Hindlimb muscle (tissue), 1 donor: ENCODE measurements at regions not wholly inside any gene's neighbourhood (a gene's known extent, or its start where the extent isn't known, plus 50 kb on each side); places are given as distances from the start of the nearest gene placed in this dataset.
A peak's percentile ranks its signal among the peaks of the same experiment; 100 is the strongest.
"Not testable (repeated sequence)": the region's sequence is repeated elsewhere in the genome, so short reads cannot be mapped to it uniquely, and the experiment has no call there.

Experiments
- DNase-seq: peaks from one replicate; pipeline ENCODE4 v3.0.0-alpha.2; 2013

DNA sequence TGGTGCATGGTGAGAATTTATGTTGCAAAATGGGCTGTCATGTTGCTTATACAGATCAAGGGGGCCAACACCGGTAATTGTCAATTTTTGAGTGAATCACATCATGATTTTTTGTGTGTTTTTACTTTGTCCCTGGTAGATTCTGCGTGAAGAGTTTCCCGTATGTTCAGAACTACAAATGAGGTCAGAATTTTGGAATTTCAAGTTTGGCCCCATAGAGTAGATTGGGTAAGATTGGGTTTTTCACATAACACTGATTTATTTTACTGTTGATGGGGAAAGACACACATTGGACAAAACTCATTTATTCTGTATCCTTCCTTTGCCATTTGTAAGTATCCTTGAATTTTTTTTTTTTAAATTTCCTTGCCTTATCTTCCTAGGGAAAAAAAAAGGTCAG, 158.5 kb upstream of the MXRA5 start:
- DNase-seq, result no peak

DNA sequence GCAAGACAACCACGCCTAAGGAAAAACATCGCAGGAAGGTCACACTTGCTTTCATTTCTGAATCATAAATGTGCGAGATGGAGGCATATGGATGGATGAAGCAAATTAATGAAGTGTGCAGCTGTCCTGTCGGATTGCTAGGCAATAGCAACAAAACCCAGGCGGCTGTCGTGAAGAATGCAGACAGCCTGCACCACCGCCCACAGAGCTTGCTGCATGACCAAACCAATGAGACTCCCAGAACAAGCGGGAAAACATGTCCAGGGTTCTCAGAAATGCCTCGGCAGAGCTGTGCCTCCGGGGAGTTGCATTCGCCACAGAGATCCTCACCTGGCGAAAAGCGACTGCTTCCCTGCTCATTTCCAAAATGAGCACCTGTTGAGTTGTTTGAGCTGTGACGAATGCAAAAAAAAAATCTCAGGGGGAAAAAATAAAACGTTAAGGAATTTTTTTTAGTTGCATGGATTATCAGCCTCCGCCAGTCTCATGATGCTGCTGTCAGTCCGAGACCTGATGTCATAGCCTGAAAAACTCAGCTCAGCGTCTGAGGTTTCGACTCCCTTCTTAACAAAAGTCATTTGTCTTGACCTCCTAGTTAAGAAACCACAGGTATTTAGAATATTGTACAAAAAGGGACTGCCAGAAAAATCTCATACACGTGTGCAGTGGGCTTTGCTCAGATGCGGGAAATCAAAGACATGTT, 155.5 kb upstream of the MXRA5 start:
- DNase-seq, result no peak

DNA sequence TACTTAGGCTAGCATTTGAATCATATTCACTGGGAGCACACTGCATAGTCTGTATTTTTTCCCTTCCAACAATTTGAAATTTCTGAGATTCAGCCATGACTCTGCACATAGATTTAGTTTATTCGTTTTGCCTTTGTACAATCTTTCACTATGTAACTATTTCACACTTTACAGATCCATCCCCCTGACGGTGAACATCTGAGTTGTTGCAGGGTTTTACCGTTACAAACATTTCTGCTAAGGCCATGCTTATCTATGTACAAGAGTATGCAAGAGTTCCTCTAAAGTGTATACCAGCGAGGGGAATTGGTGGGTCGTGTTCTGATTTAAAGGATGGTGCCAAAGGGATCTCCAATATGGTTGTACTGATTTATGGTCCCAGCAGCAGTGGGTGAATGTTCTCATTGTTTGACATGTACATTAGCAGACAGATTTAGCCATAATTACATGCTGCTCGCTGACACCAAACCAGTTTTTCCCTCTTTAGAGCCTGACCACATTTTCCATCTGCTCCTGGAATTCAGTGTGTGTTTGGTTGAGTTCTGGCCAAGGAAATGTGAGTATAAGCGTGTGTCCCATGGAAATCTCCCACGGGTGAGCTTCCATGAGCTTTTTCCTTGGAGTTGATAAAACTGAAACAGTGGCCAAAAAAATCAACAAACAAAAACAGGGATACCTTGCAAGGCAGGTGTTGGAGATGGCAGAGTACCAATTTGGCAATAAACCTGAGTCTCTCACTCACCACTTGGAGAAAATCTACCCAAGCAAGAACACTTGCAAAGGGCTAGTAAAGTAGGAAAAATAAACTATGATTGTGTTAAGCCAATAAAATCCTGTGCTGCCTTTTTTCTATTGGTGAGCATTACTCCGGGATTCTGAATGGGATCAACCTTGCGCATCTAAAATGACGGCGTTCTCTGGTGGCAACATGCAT, 149.7 kb upstream of the MXRA5 start:
- DNase-seq, result not testable (repeated sequence)

DNA sequence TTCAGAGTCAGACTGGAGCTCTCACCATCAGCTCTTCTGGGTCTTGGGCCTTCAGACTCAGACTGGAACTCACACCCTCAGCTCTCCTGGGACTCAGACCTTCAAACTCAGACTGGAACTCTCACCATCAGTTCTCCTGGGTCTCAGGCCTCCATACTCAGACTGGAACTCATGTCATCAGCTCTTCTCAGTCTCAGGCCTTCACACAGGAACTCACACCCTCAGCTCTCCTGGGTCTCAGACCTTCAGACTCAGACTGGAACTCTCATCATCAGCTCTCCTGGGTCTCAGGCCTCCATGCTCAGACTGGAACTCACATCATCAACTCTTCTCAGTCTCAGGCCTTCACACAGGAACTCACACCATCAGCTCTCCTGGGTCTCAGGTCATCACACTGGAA, 147.2 kb upstream of the MXRA5 start:
- DNase-seq, result no peak

DNA sequence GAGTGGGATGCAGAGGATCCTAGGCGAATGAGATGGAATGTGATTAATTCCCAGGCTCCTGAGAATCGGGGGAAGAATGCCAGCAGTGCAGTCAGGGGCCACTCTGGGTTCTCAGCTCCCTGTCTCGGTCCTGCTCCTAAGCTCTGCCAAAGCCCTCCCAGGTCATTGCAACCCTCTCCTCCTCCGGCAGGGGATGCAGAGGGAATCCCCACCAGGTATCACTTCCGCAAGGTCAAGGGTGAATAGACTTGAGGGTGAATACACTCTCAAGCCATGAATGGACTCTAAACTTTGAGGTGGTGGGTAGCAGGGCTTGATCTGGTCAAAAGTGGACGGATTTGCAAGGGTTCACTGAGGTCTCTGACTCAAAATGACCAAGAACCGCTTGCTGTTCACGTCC, 139.3 kb upstream of the MXRA5 start:
- DNase-seq, result no peak

DNA sequence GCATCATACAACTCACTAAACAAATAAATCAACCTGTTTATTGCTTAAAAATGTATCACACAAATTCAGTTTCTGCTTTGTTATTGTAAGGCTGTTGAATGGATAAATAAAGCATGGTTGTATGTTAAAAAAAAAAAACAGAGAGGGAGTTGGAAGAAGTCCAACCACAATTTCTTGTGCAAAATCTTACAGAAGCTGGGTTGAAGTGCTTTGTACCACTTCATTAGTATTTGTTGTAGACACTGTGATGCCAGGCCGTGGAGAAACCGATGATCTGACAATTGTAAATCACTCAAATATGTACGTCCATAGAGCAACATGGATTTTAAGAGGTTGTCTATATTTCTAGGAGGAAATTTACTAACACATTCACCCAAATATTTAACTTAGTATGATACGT, 132.6 kb upstream of the MXRA5 start:
- DNase-seq, result no peak

DNA sequence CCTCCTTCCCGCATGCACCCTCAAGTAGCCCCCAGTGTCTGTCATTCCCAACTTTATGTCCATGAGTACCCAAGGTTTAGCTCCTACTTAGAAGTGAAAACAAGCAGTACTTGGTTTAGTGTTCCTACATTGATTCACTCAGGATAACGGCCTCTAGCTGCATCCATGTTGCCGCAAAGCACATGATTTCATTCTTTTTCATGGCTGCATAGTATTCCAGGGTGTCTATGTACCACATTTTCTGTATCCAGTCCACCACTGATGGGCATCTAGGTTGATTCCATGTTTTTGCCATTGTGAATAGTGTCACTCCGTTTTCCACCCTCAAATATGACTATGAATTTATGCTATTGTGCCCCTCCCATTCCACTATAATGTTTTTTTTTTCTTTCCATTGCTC, 130.5 kb upstream of the MXRA5 start:
- no peak for DNase-seq

DNA sequence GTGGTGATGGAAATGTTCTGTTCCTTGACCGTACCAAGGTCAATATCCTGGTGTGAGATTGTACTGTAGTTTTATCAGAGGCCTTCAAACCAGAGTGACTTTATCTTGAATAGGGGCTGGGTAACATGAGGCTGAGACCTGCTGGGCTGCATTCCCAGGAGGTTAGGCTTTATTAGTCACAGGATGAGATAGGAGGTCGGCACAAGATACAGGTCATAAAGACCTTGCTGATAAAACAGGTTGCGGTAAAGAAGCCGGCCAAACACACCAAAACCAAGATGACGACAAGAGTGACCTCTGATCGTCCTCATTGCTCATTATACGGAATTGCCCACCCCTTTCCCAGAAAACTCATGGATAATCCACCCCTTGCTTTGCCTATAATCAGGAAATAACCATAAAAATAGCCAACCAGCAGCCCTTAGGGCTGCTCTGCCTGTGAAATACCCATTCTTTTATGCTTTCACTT, 123.8 kb upstream of the MXRA5 start:
- DNase-seq, result not testable (repeated sequence)

DNA sequence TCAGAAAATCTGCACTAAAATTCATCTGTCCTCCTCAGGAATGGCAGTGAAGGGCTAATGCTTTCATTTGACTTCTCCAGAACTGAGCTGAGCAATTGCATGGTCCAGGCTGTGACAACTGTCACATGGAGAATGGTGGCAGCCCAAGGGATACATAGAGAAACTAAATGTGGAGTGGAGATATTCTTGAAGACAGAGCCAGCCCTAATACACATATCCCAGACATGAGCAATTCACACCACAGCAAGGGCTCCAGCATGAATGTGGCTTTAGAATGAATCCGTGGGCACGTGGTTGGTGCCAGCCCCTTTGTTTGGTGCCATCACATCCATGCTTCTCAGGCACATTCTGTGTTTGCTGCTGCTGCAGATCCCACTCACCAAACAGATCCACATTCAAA, 121.6 kb upstream of the MXRA5 start:
- no peak for DNase-seq

DNA sequence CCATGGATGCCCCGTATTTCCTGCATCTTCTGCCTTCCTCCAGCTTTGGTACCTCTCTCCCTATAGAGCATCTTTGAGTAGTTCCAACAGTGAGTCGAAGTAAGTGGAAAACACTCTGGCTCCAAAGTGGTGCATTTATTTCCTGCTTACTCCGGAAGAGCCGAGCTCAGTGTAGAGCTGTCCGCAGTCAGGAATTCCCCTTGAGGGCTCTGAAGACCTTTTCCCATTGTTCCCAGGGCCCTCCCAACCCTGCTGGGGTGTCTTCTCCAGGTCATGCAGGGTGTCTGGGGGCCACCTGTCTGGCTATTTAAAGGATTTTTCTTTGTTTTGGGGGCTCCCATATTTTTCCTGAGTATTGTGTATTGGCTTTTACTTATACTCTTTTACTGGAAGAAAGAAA, 118.6 kb upstream of the MXRA5 start:
- no peak for DNase-seq

DNA sequence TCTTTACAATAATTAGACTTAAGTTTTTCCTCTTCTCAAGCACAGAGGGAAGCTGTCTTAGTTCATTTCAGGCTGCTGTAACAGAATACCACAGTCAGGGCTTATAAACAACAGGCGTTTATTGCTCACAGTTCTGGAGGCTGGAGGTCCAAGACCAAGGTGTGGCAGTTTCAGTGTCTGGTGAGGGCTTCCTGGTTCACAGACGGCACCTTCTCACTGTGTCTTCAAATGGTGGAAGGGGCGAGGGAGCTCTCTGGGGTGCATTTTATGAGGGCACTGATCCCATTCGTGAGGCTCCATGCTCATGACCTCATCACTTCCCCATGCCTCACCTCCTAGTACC, 115.7 kb upstream of the MXRA5 start:
- no peak for DNase-seq

DNA sequence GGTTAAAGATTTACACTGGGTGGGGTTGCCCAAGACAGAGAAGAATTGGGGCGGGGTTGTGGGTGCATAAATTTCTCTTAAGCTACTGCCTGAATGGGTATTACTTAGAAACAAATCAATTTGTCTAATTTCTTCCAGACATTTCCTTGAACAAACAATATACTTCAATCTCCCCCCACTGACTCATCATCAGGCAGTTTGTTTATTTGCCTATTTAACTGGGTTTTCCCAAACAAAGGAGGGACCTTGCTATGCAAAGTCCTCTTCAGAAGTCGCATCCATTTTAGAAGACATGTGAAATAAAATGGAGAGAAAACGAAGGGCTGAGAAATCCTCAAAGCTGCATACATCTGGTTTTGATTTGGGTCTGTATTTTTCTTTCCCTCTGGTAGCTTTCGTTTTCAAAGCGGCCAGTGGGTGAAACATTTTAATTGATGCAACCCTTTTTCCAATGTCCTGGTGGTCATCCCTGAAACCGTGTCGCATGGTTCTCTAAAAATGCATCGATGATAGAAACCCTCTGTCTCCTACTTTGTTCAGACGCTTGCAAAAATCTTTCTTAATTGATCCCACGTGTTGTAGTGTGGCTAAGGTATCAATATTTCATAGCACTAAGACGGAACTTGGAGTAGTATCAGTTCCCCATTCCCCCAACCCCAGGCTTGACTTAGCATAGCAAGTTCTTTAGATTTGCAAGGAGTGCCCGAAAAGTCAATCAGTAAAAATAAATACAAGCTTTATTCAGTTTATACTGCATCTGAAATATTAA, 115.1 kb upstream of the MXRA5 start:
- DNase-seq, result peak; percentile 26

DNA sequence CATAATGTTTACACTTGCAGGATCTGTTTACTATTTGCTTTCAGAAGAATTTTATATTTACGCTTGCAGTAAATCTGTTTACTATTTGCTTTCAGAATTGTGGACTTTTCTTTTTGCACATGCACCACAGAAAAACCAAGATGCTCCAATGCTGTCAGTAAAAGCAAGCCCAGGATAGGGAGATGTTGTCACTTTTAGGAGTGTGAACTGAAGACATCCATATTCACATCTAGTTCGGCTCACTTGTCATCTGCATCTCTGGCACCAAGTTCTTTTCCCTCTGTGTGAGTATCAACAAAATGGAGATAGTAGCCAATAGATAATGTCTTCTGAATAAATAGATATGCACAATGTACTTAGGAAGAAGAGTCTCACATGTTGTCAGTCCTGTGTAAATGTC, 109.3 kb upstream of the MXRA5 start:
- DNase-seq, result no peak

DNA sequence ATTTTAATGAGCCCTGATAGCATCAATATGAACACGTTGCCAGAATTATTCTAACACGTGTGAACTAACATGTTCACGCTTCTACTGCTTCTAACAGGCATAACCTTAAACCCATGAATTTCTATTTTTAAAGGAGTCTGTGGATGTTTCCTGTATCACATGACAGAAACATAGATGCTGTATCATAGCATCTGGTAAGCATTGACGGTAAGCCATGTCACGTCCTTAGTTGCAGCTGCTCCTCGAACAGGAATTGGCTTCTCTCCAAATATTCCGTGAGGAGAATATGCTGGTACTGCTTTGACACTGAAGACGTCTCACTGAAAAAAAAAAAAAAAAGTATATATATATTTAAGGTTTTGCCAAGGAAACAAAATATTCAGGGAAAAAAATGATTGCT, 105.1 kb upstream of the MXRA5 start:
- DNase-seq, result no peak

DNA sequence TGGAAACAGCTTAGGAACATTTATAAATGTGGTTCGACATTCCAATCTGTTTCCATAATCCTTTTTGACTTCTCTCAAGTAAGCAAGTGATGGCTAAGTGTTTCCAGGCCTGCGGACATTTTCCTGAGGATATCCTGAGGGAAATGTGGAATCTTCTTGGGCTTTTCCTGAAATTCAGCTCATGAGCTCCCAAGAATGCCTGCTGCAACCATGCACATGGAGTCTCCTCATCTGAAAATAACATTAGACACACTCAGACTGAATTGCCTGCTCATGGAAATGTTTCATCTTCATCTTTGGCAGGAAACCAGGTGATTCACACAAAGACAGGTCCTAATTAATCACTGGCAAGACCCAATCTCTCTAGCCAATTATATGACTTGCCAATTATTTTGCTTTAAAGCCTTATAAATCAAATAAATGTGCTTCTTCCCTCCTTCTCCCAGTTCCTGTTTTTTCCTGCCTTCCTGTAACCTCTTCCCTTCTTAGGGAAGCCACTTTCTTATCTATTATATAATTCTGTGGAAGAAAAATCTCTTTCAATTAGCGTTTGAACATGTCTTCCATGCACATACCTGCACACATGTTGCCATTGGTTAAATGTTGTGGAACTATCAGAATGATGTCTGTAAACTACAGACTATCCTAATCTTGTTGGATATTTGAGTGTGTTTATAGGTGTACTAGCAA, 104.6 kb upstream of the MXRA5 start:
- DNase-seq, result no peak

DNA sequence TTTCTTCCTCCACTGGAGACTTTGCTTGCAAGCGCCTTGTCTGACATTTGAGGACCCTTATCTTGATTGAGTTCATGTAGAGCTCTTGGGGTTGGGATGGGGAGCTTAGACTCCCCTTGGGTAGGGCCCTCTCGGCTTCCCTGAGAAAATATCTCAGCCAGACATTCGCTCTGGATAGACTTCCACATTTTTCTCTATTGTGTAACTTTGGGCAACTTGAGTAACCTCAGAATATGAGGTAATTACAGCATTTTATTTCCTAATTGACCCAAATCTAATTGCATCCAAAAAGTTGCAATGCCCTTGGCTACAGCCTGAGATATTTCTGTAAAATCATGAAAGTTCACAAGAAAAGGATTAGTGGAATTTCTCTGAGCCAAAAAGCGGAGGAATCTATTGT, 102.8 kb upstream of the MXRA5 start:
- DNase-seq, result no peak

DNA sequence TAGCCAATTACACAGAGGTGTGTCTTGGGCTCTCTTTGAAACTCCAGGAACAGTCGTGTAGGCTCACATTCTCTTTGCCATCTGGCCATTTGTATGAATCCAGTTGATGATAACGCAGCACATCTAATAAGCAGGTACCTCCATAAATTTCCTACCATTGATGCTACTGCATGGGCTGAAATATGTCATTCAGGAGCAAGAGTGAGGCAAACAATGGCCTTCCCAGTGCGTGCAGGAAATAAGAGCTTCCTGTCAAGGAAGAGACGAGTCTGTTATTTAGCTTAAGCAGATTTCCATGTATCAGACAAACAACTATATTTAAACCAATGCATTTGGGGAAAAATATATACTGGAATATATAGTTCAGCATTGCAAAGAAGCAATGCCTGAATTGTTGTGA, 102.1 kb upstream of the MXRA5 start:
- DNase-seq, result no peak

DNA sequence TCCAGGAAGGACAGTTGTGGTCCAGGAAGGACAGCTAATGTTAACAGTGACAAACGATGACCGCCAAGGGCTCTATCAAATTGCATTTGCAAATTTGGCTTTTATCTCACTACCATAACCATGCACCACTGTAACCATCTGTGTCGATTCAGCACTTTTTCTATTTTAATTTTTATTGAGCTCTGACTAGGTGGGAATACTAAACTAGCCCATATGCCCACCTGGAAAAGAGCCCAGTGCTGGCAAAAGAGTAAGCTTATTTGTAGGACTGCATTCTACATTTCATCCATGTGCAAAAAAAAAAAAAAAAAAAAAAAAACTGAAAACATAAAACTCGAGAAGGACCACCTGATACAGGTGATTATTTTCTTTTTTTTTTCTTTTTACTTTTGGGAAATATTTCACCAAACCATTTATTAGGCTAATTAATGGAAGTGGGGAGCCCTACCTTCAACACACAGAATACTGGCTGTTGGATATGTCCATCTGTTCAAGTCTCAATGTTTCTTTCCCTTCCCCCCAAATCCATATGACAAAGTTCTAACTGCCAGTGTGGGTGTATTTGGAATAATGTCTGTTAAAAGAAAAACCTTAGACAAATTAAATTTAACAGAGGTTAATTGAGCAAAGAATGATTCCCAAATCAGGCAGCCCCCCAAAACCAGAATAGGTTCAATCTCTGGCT, 99.5 kb upstream of the MXRA5 start:
- no peak for DNase-seq

DNA sequence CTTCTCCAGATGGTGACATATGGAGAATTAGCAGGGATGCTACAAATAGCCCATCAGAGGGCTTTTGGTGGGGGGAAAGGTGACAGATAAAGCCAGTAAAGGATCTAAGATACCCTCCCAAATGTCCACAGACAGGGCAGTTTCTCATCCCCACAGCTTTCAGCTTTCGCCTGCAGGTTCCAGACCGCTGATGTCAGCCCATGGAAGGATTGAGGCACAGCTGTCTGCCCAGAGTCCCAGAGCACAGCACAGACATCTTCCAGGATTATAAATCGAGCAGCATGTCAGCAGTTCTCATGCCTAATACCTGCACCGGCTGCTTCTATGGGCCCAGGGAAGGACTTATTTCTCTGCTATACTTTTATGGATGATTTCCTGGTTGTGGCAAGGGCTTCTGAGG, 96.7 kb upstream of the MXRA5 start:
- DNase-seq, result no peak

DNA sequence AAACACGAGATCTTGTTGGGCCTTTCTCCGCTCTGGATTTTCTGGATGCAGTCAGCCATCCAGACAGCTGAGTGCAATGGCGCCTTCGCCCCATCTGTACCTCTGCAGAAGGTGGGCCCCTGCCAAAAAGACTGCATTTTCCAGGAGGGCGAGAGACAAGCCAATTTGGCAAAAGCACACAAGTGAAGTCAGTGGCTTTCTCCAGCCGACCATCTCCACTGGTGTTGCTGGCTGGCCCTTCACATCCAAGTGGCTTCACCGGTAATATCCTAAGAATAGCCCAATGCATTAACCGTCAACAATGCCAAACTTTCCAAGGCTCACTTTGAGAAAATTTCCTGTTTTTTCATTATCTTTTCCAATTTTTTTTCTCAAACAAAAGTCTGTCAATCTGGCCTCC, 96.2 kb upstream of the MXRA5 start:
- DNase-seq, result no peak

DNA sequence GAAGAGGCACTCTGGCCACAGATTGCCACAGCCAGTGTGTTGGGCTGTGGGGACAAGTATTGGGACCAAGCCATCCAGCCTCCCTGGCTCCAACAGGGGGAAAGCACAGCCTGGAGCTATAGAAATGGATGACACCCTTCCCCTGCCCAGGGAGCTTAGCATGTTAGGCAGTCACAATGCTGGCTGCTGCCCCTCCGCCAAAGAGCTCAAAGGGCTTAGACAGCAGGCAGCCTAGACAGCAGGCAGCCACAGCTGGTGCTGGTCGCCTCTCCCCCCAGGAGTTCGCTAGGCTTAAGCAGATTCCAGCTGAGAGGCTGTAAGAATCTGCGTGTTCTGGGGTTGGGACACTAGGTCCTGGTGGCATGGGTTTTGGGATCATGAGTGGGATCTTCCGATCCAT, 94.5 kb upstream of the MXRA5 start:
- no peak for DNase-seq

DNA sequence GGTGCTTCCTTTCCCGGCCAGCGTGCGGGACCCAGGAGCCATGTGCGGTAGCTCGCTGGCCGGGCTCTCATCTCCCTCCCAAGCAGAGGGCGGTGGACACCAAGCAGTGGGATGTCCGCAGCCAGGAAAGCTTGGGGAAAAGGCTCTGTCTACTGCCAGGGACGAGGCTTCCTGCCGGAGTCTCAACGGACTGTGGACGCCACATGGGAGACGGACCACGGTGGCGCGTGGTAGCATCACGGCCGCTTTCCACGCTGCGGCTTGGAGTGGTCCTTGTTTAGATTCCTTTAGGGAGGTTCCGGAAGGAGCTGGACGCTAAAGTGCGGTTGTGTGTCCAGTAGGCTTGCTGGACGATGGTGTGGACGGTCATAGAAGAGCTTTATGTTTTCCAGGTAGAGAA, 89.5 kb upstream of the MXRA5 start:
- not testable (repeated sequence) for DNase-seq
